ENCODE measurements at regions not wholly inside any gene's neighbourhood (a gene's known extent, or its start where the extent isn't known, plus 50 kb on each side); places are given as distances from the start of the nearest gene placed in this dataset.

DNA sequence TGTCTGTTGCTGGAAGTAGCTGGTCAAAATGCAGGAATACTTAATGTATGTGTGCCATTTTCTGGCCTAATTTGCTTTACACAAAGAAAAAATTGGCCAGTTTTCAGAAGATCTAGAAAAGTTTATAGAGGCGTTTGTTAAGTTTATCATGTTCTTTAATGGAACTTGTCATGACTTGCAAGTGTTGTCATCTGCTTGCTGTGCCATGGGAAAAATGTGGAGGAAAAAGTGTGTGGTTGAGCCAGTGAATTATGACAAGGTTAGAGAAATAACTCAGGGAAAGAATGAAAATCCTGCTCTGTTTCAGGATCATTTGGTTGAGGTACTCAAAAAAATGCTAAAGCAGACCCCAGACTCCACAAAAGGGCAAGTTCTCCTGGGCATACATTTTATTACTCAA lies 301.6 kb upstream of the CDH2 start:
- TF ChIP-seq, protein P1, sequence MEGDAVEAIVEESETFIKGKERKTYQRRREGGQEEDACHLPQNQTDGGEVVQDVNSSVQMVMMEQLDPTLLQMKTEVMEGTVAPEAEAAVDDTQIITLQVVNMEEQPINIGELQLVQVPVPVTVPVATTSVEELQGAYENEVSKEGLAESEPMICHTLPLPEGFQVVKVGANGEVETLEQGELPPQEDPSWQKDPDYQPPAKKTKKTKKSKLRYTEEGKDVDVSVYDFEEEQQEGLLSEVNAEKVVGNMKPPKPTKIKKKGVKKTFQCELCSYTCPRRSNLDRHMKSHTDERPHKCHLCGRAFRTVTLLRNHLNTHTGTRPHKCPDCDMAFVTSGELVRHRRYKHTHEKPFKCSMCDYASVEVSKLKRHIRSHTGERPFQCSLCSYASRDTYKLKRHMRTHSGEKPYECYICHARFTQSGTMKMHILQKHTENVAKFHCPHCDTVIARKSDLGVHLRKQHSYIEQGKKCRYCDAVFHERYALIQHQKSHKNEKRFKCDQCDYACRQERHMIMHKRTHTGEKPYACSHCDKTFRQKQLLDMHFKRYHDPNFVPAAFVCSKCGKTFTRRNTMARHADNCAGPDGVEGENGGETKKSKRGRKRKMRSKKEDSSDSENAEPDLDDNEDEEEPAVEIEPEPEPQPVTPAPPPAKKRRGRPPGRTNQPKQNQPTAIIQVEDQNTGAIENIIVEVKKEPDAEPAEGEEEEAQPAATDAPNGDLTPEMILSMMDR (IDR thresholded peaks at IDR 0.05; ENCODE audit: control extremely low read depth, extremely low read depth), result no peak
- H3K9ac ChIP-seq (ENCODE audit: insufficient read depth in 1 of 2, low read length in 2 of 2), result no peak overlapping the region
- H3K4me3 ChIP-seq, result no peak overlapping the region
- no peaks in the 10 kb centered on the region for H3K27me3 ChIP-seq (ENCODE audit: control insufficient read depth in 3 of 3, insufficient read depth in 3 of 3, low read length in 2 of 3)
- peaks cover 0 to 7% (median 3%) of the 10 kb centered on the region in 4 donors for H3K9me3 ChIP-seq (ENCODE audit: control insufficient read depth in 4 of 4, insufficient read depth in 3 of 4, low read length in 3 of 4)
- H3K4me1 ChIP-seq (ENCODE audit: control insufficient read depth in 5 of 5, insufficient read depth in 5 of 5, low read length in 5 of 5), result no peaks in the 10 kb centered on the region
- H3K36me3 ChIP-seq (ENCODE audit: control insufficient read depth in 4 of 4, insufficient read depth in 4 of 4, low read length in 4 of 4), result no peaks in the 10 kb centered on the region
- no peak for DNase-seq
- ATAC-seq (ENCODE audit: insufficient read depth, low FRiP score), result no peak
- whole genome bisulfite sequencing, 2 donors, result 81% methylated on average over 1 of the region's 1 CpG
- no peak overlapping the region for H3K27ac ChIP-seq (ENCODE audit: low read depth in 1 of 2, low read length in 1 of 2)

DNA sequence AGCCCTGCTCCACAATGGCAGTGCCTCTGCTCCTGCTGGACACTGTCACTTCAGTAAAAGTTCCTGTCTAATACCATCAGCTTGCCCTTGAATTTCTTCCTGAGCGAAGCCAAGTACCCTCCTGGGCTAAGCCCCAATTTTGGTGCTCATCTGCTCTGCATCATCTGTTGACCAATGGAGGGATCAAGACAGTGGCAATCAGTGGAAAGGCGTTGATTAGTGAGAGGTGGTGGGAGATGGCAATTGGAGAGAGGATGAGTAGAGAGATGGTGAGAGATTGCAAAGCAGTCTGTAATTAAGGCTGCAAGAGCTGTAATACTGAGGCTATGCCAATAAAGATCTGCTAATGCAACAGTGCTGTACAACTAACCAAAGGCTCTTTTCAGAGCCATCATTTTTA lies 299.4 kb upstream of the CDH2 start:
- DNase-seq (no peak), ATAC-seq (ENCODE audit: insufficient read depth, low FRiP score) (no peak)
- Histone ChIP-seq H3K4me3 (no peak overlapping the region), H3K4me1 (ENCODE audit: control insufficient read depth in 5 of 5, insufficient read depth in 5 of 5, low read length in 5 of 5) (no peaks in the 10 kb centered on the region), H3K36me3 (ENCODE audit: control insufficient read depth in 4 of 4, insufficient read depth in 4 of 4, low read length in 4 of 4) (no peaks in the 10 kb centered on the region), H3K27ac (ENCODE audit: low read depth in 1 of 2, low read length in 1 of 2) (no peak overlapping the region), H3K9me3 (ENCODE audit: control insufficient read depth in 4 of 4, insufficient read depth in 3 of 4, low read length in 3 of 4) (peaks cover 0 to 7% (median 3%) of the 10 kb centered on the region in 4 donors), H3K9ac (ENCODE audit: insufficient read depth in 1 of 2, low read length in 2 of 2) (no peak overlapping the region), H3K27me3 (ENCODE audit: control insufficient read depth in 3 of 3, insufficient read depth in 3 of 3, low read length in 2 of 3) (no peaks in the 10 kb centered on the region)
- TF ChIP-seq, protein P1 (IDR thresholded peaks at IDR 0.05; ENCODE audit: control extremely low read depth, extremely low read depth), result no peak
- WGBS, 2 donors, result 85 to 90% methylated on average over 2 of the region's 2 CpGs

DNA sequence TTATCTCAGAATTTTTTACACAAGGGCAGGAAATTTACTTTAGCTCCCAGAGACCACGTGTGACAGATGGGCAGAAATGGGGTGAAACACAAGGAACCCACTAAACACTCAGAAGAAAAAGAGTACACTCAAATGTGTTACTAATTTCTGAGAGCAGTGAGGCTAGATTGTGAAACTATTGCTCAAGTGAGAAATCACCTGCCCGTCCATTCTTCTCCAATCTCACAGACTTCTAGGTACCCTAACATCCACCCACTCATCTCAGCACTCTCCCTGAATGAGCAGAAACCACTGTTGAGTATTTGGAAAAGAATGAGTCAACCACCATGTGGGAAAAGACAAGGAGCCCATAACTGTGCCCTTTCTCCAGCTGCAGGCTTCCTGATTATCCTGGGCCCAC lies 293.0 kb upstream of the CDH2 start:
- Histone ChIP-seq H3K4me1 (ENCODE audit: control insufficient read depth in 5 of 5, insufficient read depth in 5 of 5, low read length in 5 of 5) (peaks cover 0 to 4% (median 0%) of the 10 kb centered on the region in 5 donors), H3K4me3 (no peak overlapping the region), H3K9ac (ENCODE audit: insufficient read depth in 1 of 2, low read length in 2 of 2) (no peak overlapping the region), H3K27ac (ENCODE audit: low read depth in 1 of 2, low read length in 1 of 2) (no peak overlapping the region), H3K27me3 (ENCODE audit: control insufficient read depth in 3 of 3, insufficient read depth in 3 of 3, low read length in 2 of 3) (no peaks in the 10 kb centered on the region), H3K36me3 (ENCODE audit: control insufficient read depth in 4 of 4, insufficient read depth in 4 of 4, low read length in 4 of 4) (no peaks in the 10 kb centered on the region), H3K9me3 (ENCODE audit: control insufficient read depth in 4 of 4, insufficient read depth in 3 of 4, low read length in 3 of 4) (peaks cover 0 to 5% (median 2%) of the 10 kb centered on the region in 4 donors)
- 31 to 59% methylated on average over 2 of the region's 2 CpGs for WGBS, 2 donors
- ATAC-seq (ENCODE audit: insufficient read depth, low FRiP score), result peak; percentile 78
- DNase-seq, result peak in 1 of 3 donors; percentile 1
- TF ChIP-seq, protein P1 (IDR thresholded peaks at IDR 0.05; ENCODE audit: control extremely low read depth, extremely low read depth), result no peak

DNA sequence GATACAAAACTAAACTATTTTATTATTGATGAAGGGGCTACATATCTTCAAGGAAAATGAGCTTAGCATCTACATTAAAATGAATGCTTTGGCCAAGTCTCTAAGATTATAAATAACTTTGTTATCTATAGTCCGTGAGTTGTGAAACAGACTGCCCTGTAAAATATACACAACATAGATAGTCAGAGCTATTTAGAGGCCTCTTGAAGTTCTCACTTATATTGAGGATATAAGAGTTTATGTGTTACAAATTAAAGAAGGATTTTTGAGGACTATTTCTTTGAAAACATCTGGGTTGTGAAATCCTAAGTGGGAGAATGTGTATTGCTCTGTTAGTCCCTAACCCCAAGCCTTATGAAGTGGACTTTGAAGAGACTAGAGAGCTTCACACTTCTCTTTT lies 292.0 kb upstream of the CDH2 start:
- no peak overlapping the region for H3K9ac ChIP-seq (ENCODE audit: insufficient read depth in 1 of 2, low read length in 2 of 2)
- H3K9me3 ChIP-seq (ENCODE audit: control insufficient read depth in 4 of 4, insufficient read depth in 3 of 4, low read length in 3 of 4), result peaks cover 0 to 5% (median under 1%) of the 10 kb centered on the region in 4 donors
- peaks cover 0 to 4% (median 0%) of the 10 kb centered on the region in 5 donors for H3K4me1 ChIP-seq (ENCODE audit: control insufficient read depth in 5 of 5, insufficient read depth in 5 of 5, low read length in 5 of 5)
- WGBS, 2 donors, result 37 to 62% methylated on average over 1 of the region's 1 CpG
- no peak overlapping the region for H3K27ac ChIP-seq (ENCODE audit: low read depth in 1 of 2, low read length in 1 of 2)
- no peaks in the 10 kb centered on the region for H3K36me3 ChIP-seq (ENCODE audit: control insufficient read depth in 4 of 4, insufficient read depth in 4 of 4, low read length in 4 of 4)
- H3K27me3 ChIP-seq (ENCODE audit: control insufficient read depth in 3 of 3, insufficient read depth in 3 of 3, low read length in 2 of 3), result no peaks in the 10 kb centered on the region
- H3K4me3 ChIP-seq, result no peak overlapping the region
- ATAC-seq (ENCODE audit: insufficient read depth, low FRiP score) (no peak), DNase-seq (peak in 2 of 3 donors; percentile 1)
- TF ChIP-seq, protein P1 (IDR thresholded peaks at IDR 0.05; ENCODE audit: control extremely low read depth, extremely low read depth), result no peak

Measured in lung (tissue), 11 donors.